Left lobe of liver (tissue), 2 donors: ENCODE measurements at regions not wholly inside any gene's neighbourhood (a gene's known extent, or its start where the extent isn't known, plus 50 kb on each side); places are given as distances from the start of the nearest gene placed in this dataset.

Source experiments
- ATAC-seq: fragments of 200-7000 bp; cut with Tn5 transposase; one replicate; pipeline ENCODE4 v1.9.1; 2020; ENCODE audit warnings: mild to moderate bottlenecking, moderate library complexity
- DNase-seq: peaks from one replicate; pipeline ENCODE4 v3.0.0-alpha.2; 2020; ENCODE audit warnings: low spot score
- donor health status: DM: no; HTN: no; CAD: no; lungs with moderate emphysema.
- donor health status: DM: no; HTN: yes; CAD: no.

DNA sequence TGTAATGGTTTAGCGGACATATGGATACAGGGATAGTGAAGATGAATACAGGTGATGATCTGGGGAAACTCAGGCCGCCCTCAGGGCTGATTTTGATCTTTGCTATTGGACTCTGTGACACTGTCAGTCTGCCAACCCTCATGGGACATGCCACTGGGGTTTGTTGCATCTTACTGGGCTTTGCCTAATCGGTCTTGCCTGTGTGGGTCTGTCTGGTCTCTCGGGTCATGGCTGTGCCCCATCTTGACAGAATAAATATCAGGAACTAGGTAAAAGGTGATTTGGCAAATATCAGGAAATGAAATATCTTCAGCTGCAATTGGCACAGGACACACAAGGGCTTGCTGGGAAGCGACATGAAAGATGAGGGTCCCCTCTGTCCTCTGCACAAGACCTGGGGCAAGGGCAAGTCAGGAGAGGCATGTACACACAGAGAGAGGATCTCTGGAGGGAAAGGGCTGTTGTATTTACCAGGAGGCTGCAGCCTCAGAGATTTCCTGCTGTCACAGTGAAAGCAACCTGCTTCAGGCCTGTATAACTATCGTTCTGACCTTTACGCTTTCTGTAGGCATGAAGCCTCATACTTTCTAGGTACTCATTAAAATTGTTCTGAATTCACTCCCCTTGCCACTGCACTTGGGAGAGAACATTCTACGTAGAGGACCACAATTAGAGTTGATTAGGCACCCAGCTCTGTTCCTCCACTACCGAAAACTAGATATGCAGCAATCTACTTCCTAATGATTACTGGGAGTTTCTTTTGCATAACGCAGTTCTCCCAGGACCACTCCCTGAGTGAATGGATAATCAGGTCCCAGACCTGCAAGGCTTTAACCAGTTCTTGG lies 52.0 kb upstream of the GADD45A start:
- ATAC-seq: peak; percentile 73
- peak; percentile 91 for DNase-seq

DNA sequence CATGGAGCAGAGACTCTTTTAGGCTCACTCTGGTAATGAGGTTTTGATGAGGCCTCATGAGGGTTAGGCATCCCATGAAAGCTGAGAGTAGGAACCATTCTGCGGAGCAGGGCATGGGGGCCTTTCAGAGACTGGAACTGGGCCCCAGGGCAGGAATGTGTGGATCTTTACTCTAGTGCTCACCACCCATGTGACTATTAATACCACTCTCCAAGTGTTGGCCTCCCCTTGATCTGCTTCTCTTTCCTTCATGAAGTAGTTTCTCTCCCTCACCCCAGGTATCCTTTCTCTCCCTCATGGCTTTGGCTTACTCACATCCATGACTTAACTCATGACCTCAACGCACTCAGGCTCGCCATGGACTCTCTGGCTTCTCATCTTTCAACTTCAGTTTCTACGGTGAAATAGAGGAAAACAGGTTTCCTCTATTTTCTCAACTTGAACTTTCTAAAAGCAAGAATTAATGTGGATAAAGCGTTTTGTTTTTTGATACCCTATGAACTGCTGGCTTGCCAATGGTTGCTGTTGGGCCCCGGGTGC lies 50.5 kb upstream of the GADD45A start:
- no peak for ATAC-seq
- DNase-seq: no peak

DNA sequence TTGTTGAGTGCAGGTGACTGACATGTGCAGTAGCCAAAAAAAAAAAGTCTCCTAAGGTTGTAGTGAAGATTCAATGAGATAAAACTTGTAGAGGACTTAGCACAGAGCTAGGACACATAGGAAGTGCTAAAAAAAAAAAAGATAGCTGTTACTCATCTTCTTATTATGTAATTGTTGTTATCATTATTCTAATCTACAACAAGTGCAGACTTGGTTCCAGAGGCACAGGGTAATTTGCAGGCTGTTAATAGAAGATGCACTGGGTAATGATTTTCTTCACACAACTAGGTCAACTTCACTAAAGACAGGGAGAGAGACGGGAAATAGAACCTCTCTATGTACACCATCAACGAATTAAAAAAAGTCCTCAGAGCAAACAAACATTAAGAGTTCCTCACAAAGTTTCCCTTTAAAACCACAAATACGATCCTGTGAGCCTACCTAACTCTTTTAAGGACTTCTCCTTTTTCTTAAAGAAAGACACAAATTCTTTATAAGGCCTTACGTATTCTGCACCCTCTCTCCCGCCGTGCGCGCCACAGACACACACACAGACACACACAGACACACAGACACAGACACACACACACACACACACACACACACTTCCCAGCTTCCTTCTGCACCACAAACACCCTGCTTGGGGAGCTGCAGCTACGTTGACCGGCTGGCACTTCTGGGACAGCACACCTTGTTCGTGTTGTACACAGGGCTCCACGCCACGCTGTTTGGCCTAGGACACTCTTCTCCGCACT lies 49.8 kb upstream of the GADD45A start:
- DNase-seq: peak; percentile 66

More for the DNA sequence above, 49.8 kb upstream of the GADD45A start:
- ATAC-seq: peak; percentile 59
